ENCODE measurements at regions not wholly inside any gene's neighbourhood (a gene's known extent, or its start where the extent isn't known, plus 50 kb on each side); places are given as distances from the start of the nearest gene placed in this dataset.
A peak's percentile ranks its signal among the peaks of the same experiment; 100 is the strongest.

GRCh38 chr16:73206151-73206707 lies 158.3 kb upstream of the ZFHX3 start:
- no peak for DNase-seq (ENCODE audit: low spot score)
- no peak for ATAC-seq (ENCODE audit: low read depth)
- no peak for TF ChIP-seq CTCF (IDR thresholded peaks at IDR 0.05; ENCODE audit: poor library complexity, severe bottlenecking)

GRCh38 chr16:73205153-73205886 lies 157.4 kb upstream of the ZFHX3 start:
- H3K27me3 ChIP-seq (ENCODE audit: insufficient read depth, poor library complexity, severe bottlenecking), result no peaks in the 10 kb centered on the region
- TF ChIP-seq CTCF (IDR thresholded peaks at IDR 0.05; ENCODE audit: poor library complexity, severe bottlenecking), result no peak
- no peaks in the 10 kb centered on the region for H3K4me1 ChIP-seq (ENCODE audit: insufficient read depth, poor library complexity, severe bottlenecking)
- ATAC-seq (ENCODE audit: low read depth) (no peak), DNase-seq (ENCODE audit: low spot score) (no peak)
- H3K4me3 ChIP-seq (ENCODE audit: severe bottlenecking), result no peak overlapping the region
- H3K9me3 ChIP-seq (ENCODE audit: severe bottlenecking), result no peaks in the 10 kb centered on the region
- H3K36me3 ChIP-seq (ENCODE audit: low read depth), result no peaks in the 10 kb centered on the region
- no peak overlapping the region for H3K27ac ChIP-seq (ENCODE audit: poor library complexity, severe bottlenecking)

More at GRCh38 chr16:73206151-73206707, 158.3 kb upstream of the ZFHX3 start:
- H3K27ac ChIP-seq (ENCODE audit: poor library complexity, severe bottlenecking), result no peak overlapping the region
- H3K9me3 ChIP-seq (ENCODE audit: severe bottlenecking), result no peaks in the 10 kb centered on the region
- H3K4me3 ChIP-seq (ENCODE audit: severe bottlenecking), result no peak overlapping the region
- H3K4me1 ChIP-seq (ENCODE audit: insufficient read depth, poor library complexity, severe bottlenecking), result no peaks in the 10 kb centered on the region
- H3K27me3 ChIP-seq (ENCODE audit: insufficient read depth, poor library complexity, severe bottlenecking), result no peaks in the 10 kb centered on the region
- no peaks in the 10 kb centered on the region for H3K36me3 ChIP-seq (ENCODE audit: low read depth)

GRCh38 chr16:73204359-73205152 lies 156.6 kb upstream of the ZFHX3 start:
- DNase-seq (ENCODE audit: low spot score) (no peak), ATAC-seq (ENCODE audit: low read depth) (no peak)
- Histone ChIP-seq H3K27ac (ENCODE audit: poor library complexity, severe bottlenecking) (no peak overlapping the region), H3K4me1 (ENCODE audit: insufficient read depth, poor library complexity, severe bottlenecking) (no peaks in the 10 kb centered on the region), H3K36me3 (ENCODE audit: low read depth) (no peaks in the 10 kb centered on the region), H3K4me3 (ENCODE audit: severe bottlenecking) (no peak overlapping the region), H3K27me3 (ENCODE audit: insufficient read depth, poor library complexity, severe bottlenecking) (no peaks in the 10 kb centered on the region), H3K9me3 (ENCODE audit: severe bottlenecking) (no peaks in the 10 kb centered on the region)
- no peak for TF ChIP-seq CTCF (IDR thresholded peaks at IDR 0.05; ENCODE audit: poor library complexity, severe bottlenecking)

GRCh38 chr16:73202161-73202729 lies 154.3 kb upstream of the ZFHX3 start:
- H3K36me3 ChIP-seq (ENCODE audit: low read depth), result no peaks in the 10 kb centered on the region
- H3K4me1 ChIP-seq (ENCODE audit: insufficient read depth, poor library complexity, severe bottlenecking), result no peaks in the 10 kb centered on the region
- TF ChIP-seq CTCF (IDR thresholded peaks at IDR 0.05; ENCODE audit: poor library complexity, severe bottlenecking), result no peak
- no peaks in the 10 kb centered on the region for H3K27me3 ChIP-seq (ENCODE audit: insufficient read depth, poor library complexity, severe bottlenecking)
- no peak for DNase-seq (ENCODE audit: low spot score)
- 0 out of 3 replicates have a peak, but pooled peaks have one; percentile 31 for ATAC-seq (ENCODE audit: low read depth)
- H3K9me3 ChIP-seq (ENCODE audit: severe bottlenecking), result no peaks in the 10 kb centered on the region
- H3K27ac ChIP-seq (ENCODE audit: poor library complexity, severe bottlenecking), result peak overlapping the region; percentile 15
- no peak overlapping the region for H3K4me3 ChIP-seq (ENCODE audit: severe bottlenecking)
